Activated CD4-positive, alpha-beta T cell treated with anti-CD3 and anti-CD28 coated beads, Interleukin-2, amount 10 ng/mL, durations not matched to agents 7 days and 5 days (primary cell): ENCODE measurements at regions not wholly inside any gene's neighbourhood (a gene's known extent, or its start where the extent isn't known, plus 50 kb on each side); places are given as distances from the start of the nearest gene placed in this dataset.
"Not testable (repeated sequence)": the region's sequence is repeated elsewhere in the genome, so short reads cannot be mapped to it uniquely, and the experiment has no call there.

Experiments
- CTCF ChIA-PET: fragments of 350-600 bp; sonication (Branson Sonifier 250); formaldehyde crosslinking; loops from one replicate; lab custom pipeline; 2021; ENCODE audit warnings: antibody characterized with exemption; lab: Charles Lee
- POLR2A ChIA-PET: fragments of 350-600 bp; sonication (Branson Sonifier 250); formaldehyde crosslinking; loops from one replicate; lab custom pipeline; 2021; ENCODE audit warnings: antibody characterized with exemption; lab: Charles Lee
- DNase-seq: peaks from one replicate; pipeline ENCODE4 v3.0.0-alpha.2; 2020
- H3K27ac Mint-ChIP-seq: one replicate; pipeline ENCODE4 v1.8.0; 2021; ENCODE audit warnings: mild to moderate bottlenecking, moderate library complexity, mixed read lengths
- H3K27me3 Mint-ChIP-seq: one replicate; pipeline ENCODE4 v1.8.0; 2021; ENCODE audit warnings: mixed read lengths
- H3K36me3 Mint-ChIP-seq: one replicate; pipeline ENCODE4 v1.8.0; 2021; ENCODE audit warnings: low read depth, mixed read lengths
- H3K4me1 Mint-ChIP-seq: one replicate; pipeline ENCODE4 v1.8.0; 2021; ENCODE audit warnings: mixed read lengths
- H3K4me3 Mint-ChIP-seq: one replicate; pipeline ENCODE4 v1.8.0; 2021; ENCODE audit warnings: mild to moderate bottlenecking, moderate library complexity, mixed read lengths
- H3K9me3 Mint-ChIP-seq: one replicate; pipeline ENCODE4 v1.8.0; 2021; ENCODE audit warnings: mixed read lengths

GRCh38 chr7:114155116-114156110, 236.6 kb upstream of the PPP1R3A start:
- H3K4me3 Mint-ChIP-seq = no peak overlapping the region
- no peaks in the 10 kb centered on the region for H3K36me3 Mint-ChIP-seq
- ChIA-PET POLR2A (no interaction called here), CTCF (no interaction called here)
- H3K4me1 Mint-ChIP-seq = no peaks in the 10 kb centered on the region
- H3K9me3 Mint-ChIP-seq = no peaks in the 10 kb centered on the region
- DNase-seq = no peak
- no peaks in the 10 kb centered on the region for H3K27me3 Mint-ChIP-seq
- no peak overlapping the region for H3K27ac Mint-ChIP-seq

DNA sequence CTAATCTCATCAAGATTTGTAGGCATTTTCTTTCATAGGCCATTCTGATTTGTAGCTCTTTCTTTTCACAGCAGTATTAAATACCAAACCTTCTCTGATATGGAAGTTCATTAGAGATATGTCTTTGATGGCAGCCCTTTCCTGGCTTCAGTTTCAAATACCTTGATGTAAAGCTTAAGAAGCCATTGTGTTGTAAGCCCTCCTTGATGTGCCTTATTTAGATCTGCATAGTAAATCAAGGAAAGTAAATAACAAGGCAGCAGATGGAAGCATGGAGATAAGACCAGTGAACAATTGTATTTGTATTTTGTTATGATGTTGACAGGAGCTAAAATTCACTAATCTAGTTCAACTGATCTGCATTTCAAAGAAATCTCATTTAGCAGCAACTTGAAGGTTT, 234.9 kb upstream of the PPP1R3A start:
- Mint-ChIP-seq H3K4me3 (no peak overlapping the region), H3K27me3 (no peaks in the 10 kb centered on the region), H3K36me3 (no peaks in the 10 kb centered on the region), H3K27ac (no peak overlapping the region), H3K4me1 (no peaks in the 10 kb centered on the region), H3K9me3 (no peaks in the 10 kb centered on the region)
- CTCF ChIA-PET = no interaction called here
- POLR2A ChIA-PET = no interaction called here
- DNase-seq = no peak

GRCh38 chr7:114152314-114152938, 233.6 kb upstream of the PPP1R3A start:
- ChIA-PET CTCF (no interaction called here), POLR2A (no interaction called here)
- Mint-ChIP-seq H3K36me3 (no peaks in the 10 kb centered on the region), H3K9me3 (no peaks in the 10 kb centered on the region), H3K4me1 (no peaks in the 10 kb centered on the region), H3K27ac (no peak overlapping the region), H3K27me3 (no peaks in the 10 kb centered on the region), H3K4me3 (no peak overlapping the region)
- DNase-seq = no peak

DNA sequence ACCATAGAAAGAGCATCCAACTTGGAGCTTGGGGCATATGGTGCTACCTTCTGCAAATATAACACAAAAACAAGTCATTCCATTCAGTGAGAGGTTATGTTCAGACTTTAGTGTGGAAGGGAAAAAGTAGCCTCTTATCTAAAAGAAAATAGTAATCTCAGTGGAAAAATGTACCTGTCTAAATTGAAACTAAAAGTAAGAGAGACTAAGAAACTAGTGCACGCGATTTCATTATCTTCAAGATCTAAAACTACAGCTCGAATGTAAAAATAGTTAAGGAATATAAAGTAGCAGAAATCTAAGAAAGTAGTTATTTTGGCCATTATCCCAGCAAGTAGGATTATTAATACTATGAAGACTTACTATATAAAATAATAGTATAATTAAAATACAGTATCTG, 233.0 kb upstream of the PPP1R3A start:
- Mint-ChIP-seq H3K4me3 (no peak overlapping the region), H3K36me3 (no peaks in the 10 kb centered on the region), H3K27me3 (no peaks in the 10 kb centered on the region), H3K27ac (no peak overlapping the region), H3K4me1 (no peaks in the 10 kb centered on the region), H3K9me3 (no peaks in the 10 kb centered on the region)
- CTCF ChIA-PET = no interaction called here
- no peak for DNase-seq
- POLR2A ChIA-PET = no interaction called here

DNA sequence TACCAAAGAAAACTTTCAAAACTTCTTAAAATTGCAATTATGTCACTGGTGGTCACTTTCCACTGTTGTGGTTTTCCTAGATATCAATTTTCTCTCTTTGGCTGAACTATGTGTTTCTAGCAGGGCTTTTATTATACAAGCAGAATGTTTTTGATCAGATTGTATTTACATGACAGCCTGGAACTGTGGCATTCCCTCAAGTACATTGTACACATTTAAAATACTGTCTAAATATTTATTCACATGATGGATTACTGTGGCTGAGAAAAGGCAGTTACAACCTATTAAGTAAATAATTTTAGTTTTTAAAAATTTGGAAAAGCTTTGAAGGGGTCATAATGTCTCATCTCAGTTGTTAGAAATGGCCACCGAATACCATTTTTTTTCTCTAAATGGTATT, 231.9 kb upstream of the PPP1R3A start:
- ChIA-PET CTCF (no interaction called here), POLR2A (no interaction called here)
- no peak overlapping the region for H3K27ac Mint-ChIP-seq
- no peaks in the 10 kb centered on the region for H3K27me3 Mint-ChIP-seq
- no peak overlapping the region for H3K4me3 Mint-ChIP-seq
- H3K36me3 Mint-ChIP-seq = no peaks in the 10 kb centered on the region
- no peak for DNase-seq
- no peaks in the 10 kb centered on the region for H3K4me1 Mint-ChIP-seq
- no peaks in the 10 kb centered on the region for H3K9me3 Mint-ChIP-seq

GRCh38 chr7:114148779-114149178, 230.0 kb upstream of the PPP1R3A start:
- Mint-ChIP-seq H3K9me3 (no peaks in the 10 kb centered on the region), H3K27me3 (no peaks in the 10 kb centered on the region), H3K27ac (no peak overlapping the region), H3K4me1 (no peaks in the 10 kb centered on the region), H3K36me3 (no peaks in the 10 kb centered on the region), H3K4me3 (no peak overlapping the region)
- POLR2A ChIA-PET = no interaction called here
- CTCF ChIA-PET = no interaction called here
- no peak for DNase-seq

- Mint-ChIP-seq H3K27ac (no peak overlapping the region), H3K4me1 (no peaks in the 10 kb centered on the region), H3K36me3 (no peaks in the 10 kb centered on the region), H3K9me3 (no peaks in the 10 kb centered on the region), H3K27me3 (no peaks in the 10 kb centered on the region), H3K4me3 (no peak overlapping the region)
- DNase-seq = no peak
- ChIA-PET CTCF (no interaction called here), POLR2A (no interaction called here)
Observed at GRCh38 chr7:114141415-114141814, 222.6 kb upstream of the PPP1R3A start.

GRCh38 chr7:114140561-114140960, 221.8 kb upstream of the PPP1R3A start:
- Mint-ChIP-seq H3K36me3 (no peaks in the 10 kb centered on the region), H3K9me3 (no peaks in the 10 kb centered on the region), H3K27me3 (no peaks in the 10 kb centered on the region), H3K27ac (no peak overlapping the region), H3K4me1 (no peaks in the 10 kb centered on the region), H3K4me3 (no peak overlapping the region)
- ChIA-PET POLR2A (no interaction called here), CTCF (no interaction called here)
- DNase-seq = no peak

DNA sequence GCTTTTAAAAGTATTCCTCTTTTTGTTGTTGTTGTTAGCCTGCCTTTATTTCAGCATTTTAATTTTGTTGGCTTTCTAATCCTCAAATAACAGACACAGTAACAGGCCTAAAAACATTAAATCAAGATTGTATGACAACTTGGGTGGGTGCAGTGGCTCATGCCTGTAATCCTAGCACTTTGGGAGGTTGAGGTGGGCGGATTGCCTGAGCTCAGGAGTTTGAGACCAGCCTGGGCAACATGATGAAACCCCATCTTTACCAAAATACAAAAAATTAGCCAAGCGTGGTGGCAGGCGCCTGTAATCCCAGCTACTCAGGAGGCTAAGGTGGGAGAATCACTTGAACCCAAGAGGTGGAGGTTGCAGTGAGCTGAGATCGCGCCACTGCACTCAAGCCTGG, 220.9 kb upstream of the PPP1R3A start:
- H3K9me3 Mint-ChIP-seq, H3K4me3 Mint-ChIP-seq, CTCF ChIA-PET: not testable (repeated sequence)

DNA sequence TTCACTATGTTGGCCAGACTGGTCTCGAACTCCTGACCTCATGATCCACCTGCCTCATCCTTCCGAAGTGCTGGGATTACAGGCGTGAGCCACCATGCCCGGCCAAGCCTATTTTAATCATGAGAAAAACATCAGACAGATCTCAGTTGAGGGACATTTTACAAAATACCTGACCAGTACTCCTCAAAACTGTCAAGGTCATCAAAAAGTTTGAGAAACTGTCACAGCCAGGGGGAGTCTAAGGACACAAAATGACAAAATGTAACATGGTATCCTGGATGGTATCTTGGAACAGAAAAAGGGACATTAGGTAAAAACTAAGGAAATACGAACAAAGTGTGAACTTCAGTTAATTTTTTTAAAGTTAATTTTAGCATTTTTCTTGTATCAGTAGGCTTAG, 219.8 kb upstream of the PPP1R3A start:
- H3K9me3 Mint-ChIP-seq = no peaks in the 10 kb centered on the region
- DNase-seq = no peak
- no peaks in the 10 kb centered on the region for H3K4me1 Mint-ChIP-seq
- CTCF ChIA-PET = no interaction called here
- H3K27ac Mint-ChIP-seq = no peak overlapping the region
- H3K27me3 Mint-ChIP-seq = no peaks in the 10 kb centered on the region
- POLR2A ChIA-PET = no interaction called here
- H3K4me3 Mint-ChIP-seq = no peak overlapping the region
- H3K36me3 Mint-ChIP-seq = no peaks in the 10 kb centered on the region

More for the DNA sequence above, 220.9 kb upstream of the PPP1R3A start:
- H3K27me3 Mint-ChIP-seq, POLR2A ChIA-PET, H3K27ac Mint-ChIP-seq, H3K36me3 Mint-ChIP-seq, H3K4me1 Mint-ChIP-seq, DNase-seq: not testable (repeated sequence)

DNA sequence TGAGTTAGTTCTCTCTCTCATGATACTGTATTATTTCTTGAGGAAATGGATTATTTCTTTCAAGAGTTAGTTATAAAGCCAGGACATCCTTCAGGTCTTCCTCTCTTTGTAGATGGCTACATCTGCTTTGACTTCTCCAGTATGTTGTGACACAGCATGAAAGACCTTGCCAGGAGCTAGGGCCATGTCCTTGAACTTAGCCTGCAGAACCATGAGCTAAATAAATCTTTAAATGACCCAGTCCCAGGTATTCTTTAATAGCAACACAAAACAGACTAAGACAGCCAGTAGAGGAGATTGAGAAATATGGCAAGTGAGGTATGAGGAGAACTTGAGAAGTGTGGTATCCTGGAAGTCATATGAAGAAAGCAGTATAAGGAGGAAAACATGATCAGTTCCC, 214.9 kb upstream of the PPP1R3A start:
- no peak for DNase-seq
- ChIA-PET POLR2A (no interaction called here), CTCF (no interaction called here)
- Mint-ChIP-seq H3K27me3 (no peaks in the 10 kb centered on the region), H3K27ac (no peak overlapping the region), H3K36me3 (no peaks in the 10 kb centered on the region), H3K4me1 (no peaks in the 10 kb centered on the region), H3K9me3 (no peaks in the 10 kb centered on the region), H3K4me3 (no peak overlapping the region)

DNA sequence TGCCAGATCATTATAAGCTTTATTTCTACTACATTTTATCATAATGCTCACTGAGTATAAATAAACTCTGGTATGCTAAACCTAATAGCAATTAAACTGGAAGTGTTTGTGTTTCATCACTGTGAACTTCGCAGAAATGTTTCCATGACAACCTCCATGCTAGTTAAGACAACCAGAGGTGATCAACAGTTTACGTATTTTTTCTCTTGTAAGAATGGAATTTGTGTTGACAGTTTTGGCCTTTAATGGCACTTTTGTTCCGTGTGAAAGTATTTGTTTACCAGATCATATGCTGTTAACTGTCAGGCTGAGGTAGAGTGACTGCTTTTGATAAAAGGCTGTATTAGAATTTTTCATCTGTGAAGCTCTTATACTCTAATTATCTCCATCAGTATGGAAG, 212.1 kb upstream of the PPP1R3A start:
- no peak for DNase-seq
- ChIA-PET POLR2A (no interaction called here), CTCF (no interaction called here)
- no peaks in the 10 kb centered on the region for H3K9me3 Mint-ChIP-seq
- no peaks in the 10 kb centered on the region for H3K36me3 Mint-ChIP-seq
- H3K27me3 Mint-ChIP-seq = no peaks in the 10 kb centered on the region
- H3K27ac Mint-ChIP-seq = no peak overlapping the region
- H3K4me1 Mint-ChIP-seq = no peaks in the 10 kb centered on the region
- H3K4me3 Mint-ChIP-seq = no peak overlapping the region

GRCh38 chr7:114128880-114129279, 210.1 kb upstream of the PPP1R3A start:
- Mint-ChIP-seq H3K27ac (no peak overlapping the region), H3K36me3 (no peaks in the 10 kb centered on the region), H3K4me1 (no peaks in the 10 kb centered on the region), H3K9me3 (no peaks in the 10 kb centered on the region), H3K4me3 (no peak overlapping the region), H3K27me3 (no peaks in the 10 kb centered on the region)
- POLR2A ChIA-PET = no interaction called here
- CTCF ChIA-PET = no interaction called here
- no peak for DNase-seq
